ENCODE measurements at regions not wholly inside any gene's neighbourhood (a gene's known extent, or its start where the extent isn't known, plus 50 kb on each side); places are given as distances from the start of the nearest gene placed in this dataset.

DNA sequence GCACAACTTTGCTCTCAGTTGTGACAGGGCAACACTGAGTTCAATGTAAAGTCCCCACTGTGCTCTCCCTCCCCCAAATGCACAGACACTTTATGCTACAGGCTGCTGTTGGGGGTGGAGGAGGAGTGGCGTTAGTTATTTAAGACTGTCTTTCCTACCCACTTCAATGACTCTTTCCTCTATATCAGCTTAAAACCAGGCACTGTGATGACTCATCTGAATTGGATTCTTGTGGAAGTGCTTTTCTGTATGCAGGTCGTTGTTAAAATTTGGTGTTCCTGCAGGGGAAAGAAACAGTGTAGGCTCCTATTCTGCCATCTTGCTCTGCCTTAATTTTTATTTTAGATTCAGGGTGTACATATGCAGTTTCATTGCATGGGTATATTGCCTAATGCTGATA lies 1157.2 kb upstream of the ADGRL3 start:
- TF ChIP-seq, protein P1, sequence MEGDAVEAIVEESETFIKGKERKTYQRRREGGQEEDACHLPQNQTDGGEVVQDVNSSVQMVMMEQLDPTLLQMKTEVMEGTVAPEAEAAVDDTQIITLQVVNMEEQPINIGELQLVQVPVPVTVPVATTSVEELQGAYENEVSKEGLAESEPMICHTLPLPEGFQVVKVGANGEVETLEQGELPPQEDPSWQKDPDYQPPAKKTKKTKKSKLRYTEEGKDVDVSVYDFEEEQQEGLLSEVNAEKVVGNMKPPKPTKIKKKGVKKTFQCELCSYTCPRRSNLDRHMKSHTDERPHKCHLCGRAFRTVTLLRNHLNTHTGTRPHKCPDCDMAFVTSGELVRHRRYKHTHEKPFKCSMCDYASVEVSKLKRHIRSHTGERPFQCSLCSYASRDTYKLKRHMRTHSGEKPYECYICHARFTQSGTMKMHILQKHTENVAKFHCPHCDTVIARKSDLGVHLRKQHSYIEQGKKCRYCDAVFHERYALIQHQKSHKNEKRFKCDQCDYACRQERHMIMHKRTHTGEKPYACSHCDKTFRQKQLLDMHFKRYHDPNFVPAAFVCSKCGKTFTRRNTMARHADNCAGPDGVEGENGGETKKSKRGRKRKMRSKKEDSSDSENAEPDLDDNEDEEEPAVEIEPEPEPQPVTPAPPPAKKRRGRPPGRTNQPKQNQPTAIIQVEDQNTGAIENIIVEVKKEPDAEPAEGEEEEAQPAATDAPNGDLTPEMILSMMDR (IDR thresholded peaks at IDR 0.05): no peak
- TF ChIP-seq POLR2A (IDR thresholded peaks at IDR 0.05): no peak

Data from right lobe of liver (tissue), 4 donors.